ENCODE measurements at regions not wholly inside any gene's neighbourhood (a gene's known extent, or its start where the extent isn't known, plus 50 kb on each side); places are given as distances from the start of the nearest gene placed in this dataset.

GRCh38 chr1:190679044-190679443 is 201.4 kb upstream of the BRINP3 start:
- TF ChIP-seq POLR2A (IDR thresholded peaks at IDR 0.05; ENCODE audit: low read depth, low read length): no peak
- TF ChIP-seq POLR2AphosphoS5 (IDR thresholded peaks at IDR 0.05; ENCODE audit: low read depth, low read length): no peak

Measured in GM12891 (cell line).